H9 (cell line): ENCODE measurements at regions not wholly inside any gene's neighbourhood (a gene's known extent, or its start where the extent isn't known, plus 50 kb on each side); places are given as distances from the start of the nearest gene placed in this dataset.

Experiments used
- DNase-seq: peaks from one replicate; pipeline ENCODE4 v3.0.0-alpha.2; 2017
- H2AFZ ChIP-seq: one replicate; pipeline ENCODE4 v1.6.1; 2013; ENCODE audit warnings: mild to moderate bottlenecking, low read length, control low read depth, moderate library complexity
- H2AK5ac ChIP-seq: 2 replicates; pipeline ENCODE4 v1.6.1; 2013; ENCODE audit warnings: low read length, control low read depth, mixed read lengths; ENCODE audit not compliant: insufficient read length
- H2BK120ac ChIP-seq: one replicate; pipeline ENCODE4 v1.6.1; 2013; ENCODE audit warnings: low read depth, mild to moderate bottlenecking, low read length, control low read depth, inconsistent platforms; ENCODE audit not compliant: poor library complexity, severe bottlenecking
- H2BK12ac ChIP-seq: 2 replicates; pipeline ENCODE4 v1.6.1; 2013; ENCODE audit warnings: low read length, control low read depth, mixed read lengths, low read depth; ENCODE audit not compliant: insufficient read length
- H2BK15ac ChIP-seq: 2 replicates; pipeline ENCODE4 v1.6.1; 2013; ENCODE audit warnings: low read depth, low read length, control low read depth
- H2BK20ac ChIP-seq: one replicate; pipeline ENCODE4 v1.6.1; 2013; ENCODE audit warnings: low read depth, mild to moderate bottlenecking, low read length, control low read depth, inconsistent platforms; ENCODE audit not compliant: poor library complexity, severe bottlenecking
- H2BK5ac ChIP-seq: 2 replicates; pipeline ENCODE4 v1.6.1; 2013; ENCODE audit warnings: low read length, control low read depth, mixed read lengths; ENCODE audit not compliant: insufficient read length
- H3K14ac ChIP-seq: 2 replicates; pipeline ENCODE4 v1.6.1; 2013; ENCODE audit warnings: low read length, control low read depth; ENCODE audit not compliant: insufficient read depth
- H3K18ac ChIP-seq: 2 replicates; pipeline ENCODE4 v1.6.1; 2013; ENCODE audit warnings: low read depth, mild to moderate bottlenecking, mixed read lengths, low read length, control low read depth; ENCODE audit not compliant: insufficient read length
- H3K23ac ChIP-seq: 2 replicates; pipeline ENCODE4 v1.6.1; 2013; ENCODE audit warnings: low read length, control low read depth, mixed read lengths, low read depth; ENCODE audit not compliant: insufficient read length
- H3K23me2 ChIP-seq: 2 replicates; pipeline ENCODE4 v1.6.1; 2013; ENCODE audit warnings: low read depth, mild to moderate bottlenecking, mixed read lengths, low read length, control low read depth; ENCODE audit not compliant: insufficient read length, poor library complexity, severe bottlenecking
- H3K27ac ChIP-seq: 2 replicates; pipeline ENCODE4 v1.5.1; 2013; ENCODE audit warnings: low read length, control low read depth, mixed read lengths, low read depth; ENCODE audit not compliant: insufficient read length
- H3K27me3 ChIP-seq: 2 replicates; pipeline ENCODE4 v1.6.1; 2013; ENCODE audit warnings: low read length, control low read depth, inconsistent platforms; ENCODE audit not compliant: insufficient read depth
- H3K4ac ChIP-seq: 2 replicates; pipeline ENCODE4 v1.6.1; 2013; ENCODE audit warnings: low read depth, mild to moderate bottlenecking, control low read depth, inconsistent platforms, low read length, moderate library complexity
- H3K4me1 ChIP-seq: 2 replicates; pipeline ENCODE4 v1.6.1; 2013; ENCODE audit warnings: low read length, control low read depth, inconsistent platforms; ENCODE audit not compliant: insufficient read depth
- H3K4me2 ChIP-seq: 2 replicates; pipeline ENCODE4 v1.6.1; 2013; ENCODE audit warnings: low read length, control low read depth, mixed read lengths; ENCODE audit not compliant: insufficient read length, insufficient read depth
- H3K56ac ChIP-seq: 2 replicates; pipeline ENCODE4 v1.6.1; 2013; ENCODE audit warnings: low read depth, mild to moderate bottlenecking, mixed read lengths, low read length, control low read depth; ENCODE audit not compliant: insufficient read length
- H3K79me1 ChIP-seq: 2 replicates; pipeline ENCODE4 v1.6.1; 2013; ENCODE audit warnings: low read depth, mild to moderate bottlenecking, moderate library complexity, low read length, control low read depth, inconsistent platforms; ENCODE audit not compliant: insufficient read depth, poor library complexity, severe bottlenecking
- H3K79me2 ChIP-seq: 2 replicates; pipeline ENCODE4 v1.6.1; 2013; ENCODE audit warnings: low read length, control low read depth, inconsistent platforms; ENCODE audit not compliant: insufficient read depth
- H3K9ac ChIP-seq: 2 replicates; pipeline ENCODE4 v1.6.1; 2013; ENCODE audit warnings: low read length, control low read depth, mixed read lengths; ENCODE audit not compliant: insufficient read length; ENCODE audit errors: extremely low read depth
- H3K9me3 ChIP-seq: one replicate; pipeline ENCODE4 v1.6.1; 2013; ENCODE audit warnings: low read depth, low read length, inconsistent platforms; ENCODE audit not compliant: control insufficient read depth
- H3T11ph ChIP-seq: one replicate; pipeline ENCODE4 v1.6.1; 2013; ENCODE audit warnings: mild to moderate bottlenecking, low read length, control low read depth, inconsistent platforms
- H4K20me1 ChIP-seq: one replicate; pipeline ENCODE4 v1.6.1; 2013; ENCODE audit not compliant: control insufficient read depth, insufficient read length, insufficient read depth
- H4K5ac ChIP-seq: 2 replicates; pipeline ENCODE4 v1.6.1; 2013; ENCODE audit warnings: low read depth, mild to moderate bottlenecking, mixed read lengths, low read length, control low read depth; ENCODE audit not compliant: insufficient read length
- H4K8ac ChIP-seq: replicated peaks from 2 replicates; pipeline ENCODE4 v1.6.1; 2013; ENCODE audit warnings: low read length, control low read depth, mixed read lengths, low read depth; ENCODE audit not compliant: insufficient read length
- H4K91ac ChIP-seq: 2 replicates; pipeline ENCODE4 v1.6.1; 2013; ENCODE audit warnings: low read depth, mild to moderate bottlenecking, moderate library complexity, mixed read lengths, low read length, control low read depth; ENCODE audit not compliant: insufficient read length
- H3K27ac Mint-ChIP-seq, 3 experiments: 2 replicates in 2 of 3; 3 replicates in 1 of 3; pipeline ENCODE4 v1.8.0; 2020 to 2021; ENCODE audit warnings: mixed read lengths in 3 of 3, mild to moderate bottlenecking in 1 of 3, moderate library complexity in 1 of 3
- H3K27me3 Mint-ChIP-seq: 2 replicates; pipeline ENCODE4 v1.8.0; 2021; ENCODE audit warnings: low read depth, mild to moderate bottlenecking, moderate library complexity, mixed read lengths
- H3K36me3 Mint-ChIP-seq, 3 experiments: 2 replicates in 2 of 3; 3 replicates in 1 of 3; pipeline ENCODE4 v1.8.0; 2020 to 2021; ENCODE audit warnings: low read depth in 3 of 3, mixed read lengths in 3 of 3; ENCODE audit not compliant: insufficient read depth in 1 of 3
- H3K4me1 Mint-ChIP-seq, 2 experiments: 2 replicates each; pipeline ENCODE4 v1.8.0; 2020; ENCODE audit warnings: mixed read lengths in 2 of 2
- H3K4me3 Mint-ChIP-seq, 2 experiments: 2 replicates in 1 of 2; 3 replicates in 1 of 2; pipeline ENCODE4 v1.8.0; 2020 to 2021; ENCODE audit warnings: mild to moderate bottlenecking in 2 of 2, mixed read lengths in 2 of 2, moderate library complexity in 1 of 2
- H3K9me3 Mint-ChIP-seq, 2 experiments: 2 replicates in 1 of 2; 3 replicates in 1 of 2; pipeline ENCODE4 v1.8.0; 2020; ENCODE audit warnings: mild to moderate bottlenecking in 2 of 2, mixed read lengths in 2 of 2, moderate library complexity in 1 of 2
- WGBS: extraction: QIAGEN DNeasy Blood & Tissue Kit; methylation state at CpG from one replicate; pipeline ENCODE4 v1.1.7; 2013; ENCODE audit warnings: missing lambda C conversion rate, low lambda C conversion rate, mixed read lengths; ENCODE audit not compliant: insufficient read length; ENCODE audit errors: extremely low coverage; 5-methylcytosine and 5-hydroxymethylcytosine counted together
- TF ChIP-seq, protein P1 (sequence below): fragments of 200-600 bp; sonication (generic); conservative IDR thresholded peaks from 3 replicates; pipeline ENCODE4 v1.8.0; 2021; ENCODE audit warnings: antibody characterized with exemption, mild to moderate bottlenecking

DNA sequence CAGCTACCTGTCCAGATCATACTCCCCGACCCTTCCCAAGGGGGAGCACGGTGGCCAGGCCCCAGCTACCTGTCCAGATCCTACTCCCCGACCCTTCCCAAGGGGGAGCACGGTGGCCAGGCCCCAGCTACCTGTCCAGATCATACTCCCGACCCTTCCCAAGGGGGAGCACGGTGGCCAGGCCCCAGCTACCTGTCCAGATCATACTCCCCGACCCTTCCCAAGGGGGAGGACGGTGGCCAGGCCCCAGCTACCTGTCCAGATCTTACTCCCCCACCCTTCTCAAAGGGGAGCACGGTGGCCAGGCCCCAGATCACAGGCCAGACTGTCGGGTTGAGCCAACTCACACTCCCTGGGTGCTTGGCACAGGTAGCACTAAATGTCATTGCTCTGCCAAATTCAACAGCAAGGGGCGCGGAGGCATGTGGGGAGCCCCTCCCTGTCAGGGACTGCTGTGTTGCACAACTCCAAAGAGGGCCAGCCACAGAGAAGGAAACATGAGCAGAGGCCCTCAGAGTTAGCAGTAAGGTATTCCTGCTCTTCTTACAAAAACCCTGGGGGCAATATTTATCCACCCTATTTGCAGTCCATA is 136.9 kb downstream of the OLFM1 start:
- no peak overlapping the region for H2BK20ac ChIP-seq
- 0 out of 7 replicates have a peak overlapping the region, but pooled peaks of 1 of the 3 experiments have one; percentile 18 for H3K27ac Mint-ChIP-seq
- H3K56ac ChIP-seq: no peak overlapping the region
- H3K23ac ChIP-seq: no peak overlapping the region
- H3K4me2 ChIP-seq: no peak overlapping the region
- TF ChIP-seq, protein P1, sequence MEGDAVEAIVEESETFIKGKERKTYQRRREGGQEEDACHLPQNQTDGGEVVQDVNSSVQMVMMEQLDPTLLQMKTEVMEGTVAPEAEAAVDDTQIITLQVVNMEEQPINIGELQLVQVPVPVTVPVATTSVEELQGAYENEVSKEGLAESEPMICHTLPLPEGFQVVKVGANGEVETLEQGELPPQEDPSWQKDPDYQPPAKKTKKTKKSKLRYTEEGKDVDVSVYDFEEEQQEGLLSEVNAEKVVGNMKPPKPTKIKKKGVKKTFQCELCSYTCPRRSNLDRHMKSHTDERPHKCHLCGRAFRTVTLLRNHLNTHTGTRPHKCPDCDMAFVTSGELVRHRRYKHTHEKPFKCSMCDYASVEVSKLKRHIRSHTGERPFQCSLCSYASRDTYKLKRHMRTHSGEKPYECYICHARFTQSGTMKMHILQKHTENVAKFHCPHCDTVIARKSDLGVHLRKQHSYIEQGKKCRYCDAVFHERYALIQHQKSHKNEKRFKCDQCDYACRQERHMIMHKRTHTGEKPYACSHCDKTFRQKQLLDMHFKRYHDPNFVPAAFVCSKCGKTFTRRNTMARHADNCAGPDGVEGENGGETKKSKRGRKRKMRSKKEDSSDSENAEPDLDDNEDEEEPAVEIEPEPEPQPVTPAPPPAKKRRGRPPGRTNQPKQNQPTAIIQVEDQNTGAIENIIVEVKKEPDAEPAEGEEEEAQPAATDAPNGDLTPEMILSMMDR: no peak
- no peak overlapping the region for H2BK120ac ChIP-seq
- no peaks in the 10 kb centered on the region for H3K79me1 ChIP-seq
- H3K36me3 Mint-ChIP-seq: no peaks in the 10 kb centered on the region
- no peak overlapping the region for H2BK12ac ChIP-seq
- H3K9me3 Mint-ChIP-seq: no peaks in the 10 kb centered on the region
- no peaks in the 10 kb centered on the region for H3K27me3 ChIP-seq
- H3K4me1 Mint-ChIP-seq: peaks cover 21 to 26% of the 10 kb centered on the region in 2 experiments
- H3K4me1 ChIP-seq: no peaks in the 10 kb centered on the region
- H4K5ac ChIP-seq: no peak overlapping the region
- H3K18ac ChIP-seq: no peak overlapping the region
- H4K20me1 ChIP-seq: no peaks in the 10 kb centered on the region
- no peak overlapping the region for H2AFZ ChIP-seq
- H3K27ac ChIP-seq: no peak overlapping the region
- no peak overlapping the region for H2BK15ac ChIP-seq
- no peak overlapping the region for H3K4ac ChIP-seq
- no peak overlapping the region for H4K91ac ChIP-seq
- no peak overlapping the region for H3T11ph ChIP-seq
- peaks cover 1% of the 10 kb centered on the region; the same call in 1 of the 2 replicates for H3K27me3 Mint-ChIP-seq
- H3K9ac ChIP-seq: no peak overlapping the region
- WGBS: no CpG with 5 or more reads among the region's 12 CpGs
- H2AK5ac ChIP-seq: no peak overlapping the region
- no peak overlapping the region for H2BK5ac ChIP-seq
- H3K14ac ChIP-seq: no peak overlapping the region; the same call in 1 of the 2 replicates
- H4K8ac ChIP-seq: no peak overlapping the region
- no peak overlapping the region; a peak in 1 of 5 replicates for H3K4me3 Mint-ChIP-seq
- H3K23me2 ChIP-seq: no peaks in the 10 kb centered on the region
- H3K9me3 ChIP-seq: no peaks in the 10 kb centered on the region
- no peak for DNase-seq
- no peaks in the 10 kb centered on the region for H3K79me2 ChIP-seq
